Dermis blood vessel endothelial cell (primary cell): ENCODE measurements at regions not wholly inside any gene's neighbourhood (a gene's known extent, or its start where the extent isn't known, plus 50 kb on each side); places are given as distances from the start of the nearest gene placed in this dataset.
"Not testable (repeated sequence)": the region's sequence is repeated elsewhere in the genome, so short reads cannot be mapped to it uniquely, and the experiment has no call there.

Experiments used
- DNase-seq: peaks from one replicate; pipeline ENCODE4 v3.0.0; 2010

DNA sequence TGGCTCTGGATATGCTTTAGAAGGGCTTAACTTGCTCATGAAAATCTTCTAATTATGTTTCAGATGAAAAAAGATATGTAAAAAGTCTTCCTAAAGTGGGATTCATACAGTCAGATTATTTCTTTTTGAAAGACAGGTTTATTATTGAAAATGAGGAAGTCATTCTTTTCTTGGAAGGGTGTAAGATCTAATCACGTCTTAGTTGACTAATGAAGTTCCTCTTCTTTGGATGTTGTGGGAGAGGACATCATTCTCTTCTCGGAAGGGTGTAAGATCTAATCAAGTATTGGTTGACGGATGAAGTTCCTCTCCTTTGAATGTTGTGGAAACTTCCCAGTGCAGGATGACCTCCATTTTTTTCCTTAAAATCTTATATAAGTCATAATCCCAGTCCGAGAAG is 74.9 kb downstream of the ALG10 start:
- DNase-seq = no peak

DNA sequence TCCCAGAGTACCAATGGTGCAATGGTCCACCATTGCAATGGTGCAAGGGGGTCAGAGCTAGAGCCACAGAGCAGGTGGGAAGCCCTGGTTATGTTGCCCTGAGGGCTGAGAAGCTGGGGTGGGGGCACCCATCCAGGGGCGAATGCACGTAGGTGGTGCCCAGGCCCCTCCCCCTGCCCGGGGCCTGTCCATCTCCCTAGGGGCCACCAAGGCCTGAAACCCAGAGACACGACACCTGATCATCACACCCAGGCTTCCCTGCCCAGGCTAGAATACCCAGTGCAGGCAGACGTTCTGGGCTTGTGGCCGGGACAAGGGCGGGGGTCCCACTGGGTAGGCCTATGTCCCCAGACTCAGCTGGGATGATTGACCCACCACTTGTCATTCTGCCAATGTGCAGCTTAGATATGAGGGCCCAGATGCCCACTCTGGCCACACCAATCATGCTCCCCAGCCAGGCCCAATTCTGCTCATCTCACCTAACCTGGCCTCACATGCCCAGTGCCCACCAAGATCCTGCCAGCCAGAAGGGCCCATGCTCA is 83.2 kb downstream of the ALG10 start:
- DNase-seq = no peak

DNA sequence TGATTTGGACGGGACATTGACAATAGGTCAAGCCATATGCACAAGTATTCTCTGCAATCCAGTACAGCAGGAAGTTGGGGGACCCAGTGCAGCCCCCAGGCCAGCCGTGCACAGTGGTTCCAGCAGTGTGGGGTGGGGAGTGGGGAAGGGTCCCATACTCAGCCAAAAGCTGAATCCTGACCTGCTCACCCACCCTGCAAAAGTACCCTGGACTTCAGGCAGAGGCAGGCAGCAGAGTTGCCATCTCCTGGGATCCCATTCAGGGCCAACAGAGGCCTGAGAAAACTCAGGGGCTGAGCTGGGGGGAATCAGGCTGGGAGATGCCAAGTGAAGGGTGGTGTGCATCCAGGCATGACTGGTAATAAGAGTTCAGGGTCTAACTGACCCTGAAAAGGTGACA is 83.9 kb downstream of the ALG10 start:
- DNase-seq = no peak

DNA sequence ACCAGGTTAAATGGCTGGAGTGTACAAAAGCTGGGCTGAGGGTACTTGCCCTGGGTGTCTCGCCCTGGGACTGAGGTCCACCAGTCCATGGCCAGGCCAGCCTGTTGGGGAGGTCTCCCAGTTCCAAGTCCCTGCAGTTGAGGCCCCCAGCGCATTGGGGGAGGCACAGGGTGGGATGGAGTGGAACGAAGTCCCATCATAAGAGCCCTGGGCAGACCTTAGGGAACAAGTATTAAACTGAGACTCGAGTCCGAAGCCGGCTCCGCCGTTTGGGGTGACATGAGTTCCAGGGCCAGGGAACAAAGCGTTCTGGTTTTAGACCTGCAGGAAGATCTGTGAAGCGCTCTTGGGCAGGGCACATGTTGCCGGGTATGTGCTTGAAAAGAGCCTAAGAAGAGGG is 84.7 kb downstream of the ALG10 start:
- DNase-seq = no peak

DNA sequence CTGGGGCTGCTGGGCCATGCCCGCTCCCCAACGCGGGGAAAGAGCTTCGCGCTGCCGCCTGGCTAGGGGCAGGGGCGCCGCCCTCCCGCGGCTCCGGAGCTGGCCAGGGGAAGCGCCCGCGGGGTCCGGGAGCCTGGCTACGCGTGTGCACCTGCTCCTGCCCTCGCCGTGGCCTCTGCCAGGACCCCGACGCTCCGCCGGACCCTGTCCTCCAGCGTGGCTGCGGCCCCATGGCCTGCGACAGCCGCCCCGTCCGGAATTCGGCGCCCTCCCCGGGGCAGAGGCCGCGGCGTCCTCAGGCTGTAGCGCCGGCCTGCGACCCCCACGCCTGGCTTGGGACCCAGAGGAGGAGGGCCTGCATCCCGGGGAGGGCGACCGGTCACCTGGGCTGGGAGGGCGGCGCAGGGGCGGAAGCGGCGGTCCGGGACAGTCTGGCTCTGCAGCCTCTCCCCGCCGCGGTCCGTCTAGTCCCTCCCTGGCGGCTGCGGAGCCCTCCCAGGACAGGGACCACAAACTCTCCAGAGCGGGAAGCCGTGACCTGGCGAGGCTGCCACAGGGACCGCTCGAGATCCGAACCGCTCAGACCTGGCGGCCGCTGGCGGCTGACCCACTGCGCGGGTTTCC is 85.6 kb downstream of the ALG10 start:
- DNase-seq = no peak

DNA sequence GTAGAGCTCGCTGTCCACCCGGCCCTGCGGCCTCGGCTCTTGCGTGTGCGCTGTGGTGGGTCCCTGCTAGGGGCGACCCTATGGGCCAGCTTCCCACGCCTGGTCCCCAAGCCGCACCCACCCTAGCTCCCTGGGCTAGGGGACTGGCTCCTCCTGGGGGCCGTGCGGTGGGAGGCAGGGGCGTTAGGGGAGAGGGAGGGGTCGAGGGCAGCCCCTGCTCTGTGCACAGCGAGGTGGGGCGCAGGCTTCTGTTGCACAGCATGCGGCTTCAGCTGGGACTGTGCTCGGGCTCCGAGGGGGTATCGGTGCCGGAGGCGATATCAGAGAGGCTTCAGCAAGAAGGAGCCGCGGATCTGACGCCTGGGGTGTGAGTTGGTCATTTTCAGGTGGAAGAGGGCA is 86.1 kb downstream of the ALG10 start:
- DNase-seq = no peak

DNA sequence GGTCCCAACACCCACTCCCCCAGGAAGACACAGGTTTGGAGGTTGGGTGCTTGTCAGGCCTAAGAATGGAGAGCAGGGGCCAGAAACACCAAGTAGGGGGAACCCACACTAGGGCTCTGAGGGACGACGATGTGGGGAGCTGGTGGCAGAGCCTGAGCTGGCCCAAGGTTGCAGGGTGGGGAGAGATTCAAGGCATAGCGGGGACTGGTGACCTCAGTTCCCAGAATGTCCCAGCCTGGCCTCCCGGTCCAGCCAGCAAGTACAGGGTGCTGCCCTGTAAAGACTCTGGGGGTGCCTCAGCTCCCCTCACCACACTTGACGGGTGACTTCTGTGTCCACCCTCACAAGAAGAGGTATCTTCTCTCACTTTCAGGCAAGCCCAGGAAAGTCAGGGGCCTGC is 86.7 kb downstream of the ALG10 start:
- DNase-seq = no peak

DNA sequence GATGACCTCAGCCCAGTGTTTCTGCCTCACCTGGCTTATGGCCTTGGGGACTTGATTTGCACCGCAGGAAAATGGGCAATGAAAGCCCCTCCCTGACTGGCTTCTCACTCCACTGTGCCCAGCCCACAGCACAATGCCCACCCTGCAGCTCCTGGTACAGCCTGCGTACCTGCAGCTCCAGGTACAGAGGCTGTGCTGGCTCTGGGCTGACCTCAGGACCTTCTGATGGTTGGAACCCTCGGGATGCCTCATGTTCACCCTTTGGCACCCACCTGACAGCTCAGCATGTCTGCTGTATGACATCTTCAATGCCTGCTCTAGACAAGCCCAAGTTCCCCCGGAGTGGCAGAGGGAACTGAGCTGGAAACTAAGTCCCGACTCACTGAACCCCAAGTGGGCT is 87.1 kb downstream of the ALG10 start:
- DNase-seq = no peak

DNA sequence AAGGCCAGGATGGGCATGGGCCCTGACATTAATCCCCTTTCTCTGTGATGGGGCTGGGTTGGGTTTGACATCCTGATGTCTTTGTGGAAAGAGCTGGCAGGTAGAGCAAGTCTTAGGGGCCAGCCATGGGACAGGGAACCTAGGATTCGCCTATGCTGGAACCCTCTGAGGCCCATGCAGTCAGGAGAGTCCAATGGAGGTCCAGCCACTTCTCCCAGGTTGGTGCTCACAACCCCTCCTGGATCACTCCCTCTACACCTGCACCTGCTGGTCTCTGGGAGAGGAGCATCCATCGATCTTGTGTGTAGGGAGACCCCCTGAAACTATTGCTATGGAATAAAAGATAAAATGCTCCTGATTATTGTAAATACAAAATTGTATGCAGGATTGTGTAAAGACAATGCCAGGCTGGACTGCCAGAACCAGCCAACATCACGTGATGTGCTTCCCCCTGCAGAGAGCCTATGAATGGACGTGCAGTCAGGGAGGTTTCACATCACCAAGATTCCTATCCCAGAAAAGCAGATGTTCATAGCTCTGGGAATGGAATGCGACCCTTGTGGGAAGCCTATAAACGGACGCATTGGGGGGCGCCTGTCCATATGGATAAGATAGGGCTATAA is 87.7 kb downstream of the ALG10 start:
- DNase-seq = not testable (repeated sequence)

DNA sequence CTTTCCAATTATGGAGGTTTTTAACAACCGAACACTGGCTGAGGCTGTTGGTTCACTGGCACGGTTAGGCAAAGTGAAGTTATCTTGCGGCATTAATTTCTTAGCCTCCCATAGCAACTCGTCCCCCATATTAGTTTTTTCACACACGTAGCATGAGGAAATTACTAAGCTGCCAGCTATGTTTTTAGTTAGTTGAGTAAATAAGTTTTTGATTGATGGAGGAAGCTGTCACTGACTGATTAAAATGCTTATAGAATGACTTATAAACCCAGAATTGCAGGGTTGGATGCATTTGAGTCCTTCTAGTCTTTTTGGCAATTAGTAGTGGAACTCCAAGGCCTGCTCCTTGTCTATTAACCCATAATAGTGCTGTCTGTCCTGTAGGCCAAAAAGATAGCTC is 97.1 kb downstream of the ALG10 start:
- DNase-seq = peak; percentile 31

DNA sequence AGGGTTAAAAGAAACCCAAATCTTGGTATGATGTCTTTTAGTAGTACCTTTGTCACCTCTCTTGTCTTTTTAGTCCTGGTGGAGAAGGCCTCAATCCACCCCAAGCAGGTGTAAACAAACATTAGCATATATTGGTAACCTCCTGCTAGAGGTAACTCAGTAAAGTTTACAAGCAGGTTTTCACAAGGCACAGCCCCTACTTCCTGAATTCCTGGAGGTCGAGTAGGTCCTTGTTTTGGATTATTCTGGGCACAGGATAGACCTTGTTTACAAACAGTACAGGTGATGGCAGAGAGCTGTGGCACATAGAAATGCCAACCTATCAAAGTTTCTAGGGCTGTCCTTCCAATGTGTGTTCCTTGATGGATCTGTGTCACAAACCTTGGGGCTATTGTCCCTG is 99.1 kb downstream of the ALG10 start:
- no peak for DNase-seq

DNA sequence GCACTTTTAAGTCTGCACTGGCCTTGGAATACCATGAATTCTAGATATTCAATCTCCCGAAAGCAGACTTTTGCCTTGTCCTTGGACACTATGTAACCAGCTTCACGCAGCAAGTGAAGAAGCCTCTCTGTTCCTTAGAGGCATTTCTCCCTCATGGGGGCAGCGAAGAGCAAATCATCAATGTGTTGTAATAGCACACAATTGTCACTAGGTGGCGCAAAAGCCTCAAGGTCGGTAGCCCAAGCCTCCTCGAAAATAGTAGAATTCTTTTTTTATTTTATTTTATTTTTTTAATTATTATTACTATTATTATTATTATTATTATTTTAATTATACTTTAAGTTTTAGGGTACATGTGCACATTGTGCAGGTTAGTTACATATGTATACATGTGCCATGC is 100.8 kb downstream of the ALG10 start:
- peak; percentile 71 for DNase-seq

DNA sequence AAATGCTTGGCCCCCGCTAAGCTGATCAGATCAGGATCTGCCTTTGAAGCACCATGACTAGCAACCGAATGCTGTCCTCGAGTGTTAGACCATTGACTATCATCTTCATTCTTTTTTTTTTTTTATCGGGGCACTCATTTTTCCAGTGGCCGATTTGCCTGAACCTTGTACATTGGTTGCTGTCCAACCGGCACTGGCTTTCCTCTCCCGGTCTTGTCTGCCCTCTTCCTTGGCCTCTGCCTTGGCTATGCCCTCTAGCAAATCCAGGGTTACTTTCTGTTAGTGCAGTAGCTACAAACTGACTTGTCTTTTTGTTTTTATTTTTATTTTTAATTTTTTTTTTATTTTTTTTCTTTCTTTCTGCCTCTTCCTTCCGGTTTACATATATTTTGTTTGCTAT is 102.3 kb downstream of the ALG10 start:
- DNase-seq = no peak

DNA sequence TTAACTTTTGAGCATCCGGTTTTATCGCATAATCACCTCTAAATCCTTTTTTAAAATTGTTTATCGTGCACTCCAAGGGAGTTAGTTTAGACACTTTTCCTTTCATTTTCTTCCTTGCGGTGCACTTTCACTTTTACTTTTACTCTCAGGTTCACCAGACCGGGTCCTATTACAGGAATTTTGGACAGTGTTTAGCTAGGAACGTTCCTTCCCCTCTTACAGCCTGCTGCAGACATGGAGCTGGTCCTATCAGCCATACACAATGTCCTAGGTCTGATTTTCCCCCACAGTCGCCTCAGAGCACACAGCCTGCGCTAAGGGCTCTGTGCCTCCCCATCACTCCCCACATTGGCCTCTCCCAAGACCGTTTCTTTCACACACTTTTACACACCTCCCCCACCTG is 103.9 kb downstream of the ALG10 start:
- no peak for DNase-seq

DNA sequence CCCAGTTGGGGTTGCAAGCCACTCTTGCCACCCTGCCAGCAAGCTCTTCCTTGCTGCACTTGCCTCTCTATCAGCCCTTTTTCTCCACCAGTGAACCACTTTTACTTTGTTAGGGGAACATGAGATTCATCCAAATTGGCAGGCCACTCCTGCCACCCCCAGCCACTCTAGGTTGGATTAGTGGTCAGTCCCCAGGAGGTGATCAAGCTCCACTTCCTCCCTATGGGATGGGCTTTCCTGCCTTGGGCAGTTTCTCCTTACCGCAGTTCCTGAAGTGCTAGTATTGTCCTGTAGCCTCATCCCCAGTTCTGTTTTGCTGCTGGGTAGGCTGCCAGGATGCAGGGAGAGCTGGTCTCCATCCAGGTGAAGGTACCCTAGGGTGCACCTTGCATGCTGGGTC is 104.5 kb downstream of the ALG10 start:
- DNase-seq = no peak

DNA sequence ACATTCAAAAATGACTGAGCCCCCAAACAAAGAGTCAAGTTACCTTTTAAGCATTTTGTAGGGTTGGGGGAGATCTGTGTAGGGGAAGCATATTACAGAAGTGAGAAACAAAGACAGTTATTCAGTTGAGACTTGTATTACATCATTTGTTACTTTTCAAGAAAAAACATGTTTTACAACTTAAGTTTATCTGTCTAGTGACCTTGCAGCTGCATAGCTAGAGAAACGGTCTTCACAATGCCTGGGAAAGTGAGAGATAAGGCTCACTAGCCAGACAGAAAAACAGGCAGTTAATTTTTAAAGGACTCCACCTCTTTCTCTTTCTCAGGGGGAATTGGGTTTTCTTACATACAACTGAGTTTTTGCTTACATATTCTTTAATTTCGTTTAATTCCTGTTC is 105.1 kb downstream of the ALG10 start:
- DNase-seq = not testable (repeated sequence)

DNA sequence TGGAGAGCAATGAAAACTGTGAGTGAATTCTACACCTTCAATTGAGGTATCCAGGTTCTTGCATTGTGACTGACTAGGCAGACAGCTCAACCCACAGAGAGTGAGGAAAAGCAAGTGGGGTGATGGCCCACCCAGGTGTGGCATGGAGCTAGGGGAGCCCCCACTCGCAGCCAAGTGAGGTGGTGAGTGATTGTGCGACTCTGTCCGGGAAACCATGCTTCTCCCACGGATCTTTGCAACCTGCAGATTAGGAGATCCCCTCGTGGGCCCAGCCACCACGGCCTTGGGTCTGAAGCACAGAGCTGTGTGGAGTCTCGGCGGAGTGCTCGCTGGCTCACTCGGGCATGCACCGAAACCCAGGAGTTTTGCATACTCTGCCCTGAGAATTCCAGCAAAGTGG is 120.1 kb downstream of the ALG10 start:
- DNase-seq = no peak

DNA sequence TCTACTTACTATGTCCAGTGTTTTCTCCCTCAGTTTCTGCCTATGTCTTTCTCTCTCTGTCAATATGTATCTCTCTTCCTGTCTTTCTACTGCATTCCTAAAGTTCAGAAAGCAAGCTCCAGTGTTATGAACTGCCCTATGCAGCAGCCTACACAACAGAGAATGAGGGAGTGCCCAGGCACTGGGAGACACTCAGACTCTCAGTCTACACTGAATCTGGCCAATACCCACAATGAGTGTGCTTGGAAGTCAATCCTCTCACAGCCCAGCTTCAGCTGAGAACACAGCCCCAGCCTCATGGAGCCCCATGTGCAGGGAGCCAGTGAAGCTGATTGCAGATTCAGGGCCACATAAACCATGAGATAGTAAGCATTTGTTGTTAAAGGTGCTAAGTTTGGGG is 128.7 kb downstream of the ALG10 start:
- DNase-seq = no peak

DNA sequence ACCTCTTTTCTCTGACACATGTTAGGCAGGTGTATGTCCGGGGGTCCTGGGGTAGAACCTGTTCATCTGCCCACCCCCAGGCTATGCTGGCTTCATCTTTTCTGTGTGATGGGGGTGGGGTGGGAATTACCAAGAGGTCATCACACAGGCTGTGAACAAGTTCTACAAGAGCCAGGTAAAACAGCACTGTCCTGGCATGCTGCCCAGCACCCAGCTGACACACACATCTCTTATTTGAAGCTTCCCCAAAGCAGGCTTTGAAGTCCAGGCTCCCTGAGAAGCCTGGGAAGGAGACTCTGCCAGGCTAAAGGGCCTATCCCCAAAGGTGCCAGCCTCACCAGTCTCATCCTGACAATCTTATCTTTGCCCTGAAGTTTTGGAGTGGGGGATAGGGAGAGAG is 141.1 kb downstream of the ALG10 start:
- DNase-seq = no peak

DNA sequence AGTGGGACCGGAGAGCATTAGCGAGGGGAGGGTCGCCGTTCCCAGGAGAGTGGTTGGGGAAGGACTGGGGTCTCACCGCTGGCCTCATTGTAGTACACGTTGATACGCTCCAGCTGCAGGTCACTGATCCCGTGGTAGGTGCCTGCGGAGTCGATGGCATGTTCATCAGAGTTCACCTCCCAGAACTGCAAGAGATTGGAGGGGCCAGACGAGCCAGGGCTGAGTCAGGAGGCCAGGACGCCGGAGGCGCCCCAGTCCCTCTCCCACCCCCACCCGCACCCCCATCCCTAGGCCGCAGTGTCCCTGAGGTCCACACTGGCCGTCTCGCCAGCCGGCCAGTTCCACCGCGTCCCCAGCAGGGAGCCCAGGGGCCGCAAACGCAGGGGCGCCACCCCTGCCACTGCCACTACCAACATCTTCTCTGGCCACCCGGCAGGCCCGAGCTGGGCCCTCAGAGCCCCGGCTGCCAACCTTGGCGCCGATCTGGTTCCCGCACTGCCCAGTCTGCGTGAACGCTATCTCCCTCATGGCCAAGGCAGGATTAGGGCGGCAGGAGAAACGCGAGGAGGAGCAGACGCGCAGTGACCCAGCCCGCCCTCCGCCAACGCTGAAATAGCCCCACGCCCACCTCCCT is 144.2 kb downstream of the ALG10 start:
- DNase-seq = no peak

DNA sequence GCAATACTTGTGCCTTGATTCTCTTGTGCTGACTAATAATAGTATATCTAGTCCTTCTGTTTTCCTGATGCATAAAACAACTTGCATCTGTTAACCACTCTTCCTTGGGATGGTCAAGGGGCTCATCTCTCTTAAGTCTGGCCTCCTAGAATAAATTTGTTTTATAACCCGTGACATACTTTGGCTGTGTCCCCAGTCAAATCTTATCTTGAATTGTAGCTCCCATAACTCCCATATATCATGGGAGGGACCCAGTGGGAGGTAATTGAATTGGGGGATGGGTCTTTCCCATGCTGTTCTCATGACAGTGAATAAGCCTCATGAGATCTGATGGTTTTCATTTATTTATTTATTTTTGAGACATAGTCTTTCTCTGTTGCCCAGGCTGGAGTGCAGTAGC is 146.2 kb downstream of the ALG10 start:
- DNase-seq = not testable (repeated sequence)

DNA sequence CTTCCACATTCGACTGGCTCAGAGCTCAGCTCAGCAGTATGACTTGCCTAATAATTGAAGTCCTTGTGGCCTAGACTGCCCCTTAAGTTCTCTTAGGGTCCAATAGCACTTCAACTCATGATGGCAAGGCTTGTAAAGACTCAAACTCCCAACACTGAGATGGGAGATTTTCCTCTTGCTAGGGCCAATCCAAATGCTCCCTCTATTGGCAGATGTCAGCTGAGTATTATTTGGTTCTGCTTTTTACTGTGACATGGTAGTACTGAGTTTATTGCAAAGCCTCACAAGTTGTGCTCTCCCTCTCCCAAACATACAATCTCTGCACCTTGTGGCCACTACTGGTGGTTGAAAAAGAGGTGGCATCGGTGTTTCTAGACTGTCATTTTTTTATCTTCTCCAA is 164.2 kb downstream of the ALG10 start:
- no peak for DNase-seq

DNA sequence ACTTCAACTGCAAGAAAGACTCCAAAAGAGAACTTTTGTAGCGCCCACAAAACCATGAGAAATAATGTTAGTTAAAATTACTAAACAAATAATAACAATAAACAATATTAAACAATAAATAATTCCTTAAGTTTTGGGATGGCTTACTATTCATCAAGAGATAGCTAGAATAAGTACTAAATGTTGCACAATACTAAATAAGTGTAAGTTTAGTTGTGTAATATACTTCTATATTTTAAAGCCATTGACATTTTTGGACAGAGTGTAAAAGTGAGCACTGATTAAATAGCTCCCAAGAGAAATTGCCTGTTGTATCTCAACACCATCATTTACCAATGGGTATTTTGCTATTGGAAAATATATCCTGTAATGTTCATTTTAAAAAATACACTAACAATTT is 166.7 kb downstream of the ALG10 start:
- DNase-seq = no peak

DNA sequence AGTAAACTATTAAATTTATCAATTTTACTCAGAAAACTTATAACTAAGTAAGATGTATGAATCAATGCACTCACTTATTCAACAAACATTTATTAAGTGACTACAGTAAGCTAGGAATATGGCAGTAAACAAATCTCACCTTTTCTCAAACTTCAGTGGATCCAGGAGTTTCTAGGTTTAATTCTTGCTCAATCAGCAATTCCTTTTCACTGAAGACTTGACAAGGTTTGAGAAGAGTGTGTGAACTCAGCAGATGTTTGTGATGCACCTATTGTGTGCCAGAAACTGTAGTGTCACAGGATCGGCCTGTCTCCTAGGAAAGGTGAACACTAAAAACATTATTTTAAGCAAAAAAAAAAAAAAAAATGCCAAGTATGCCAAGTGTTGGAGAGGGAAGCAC is 167.8 kb downstream of the ALG10 start:
- no peak for DNase-seq
